H1 (cell line): ENCODE measurements at regions not wholly inside any gene's neighbourhood (a gene's known extent, or its start where the extent isn't known, plus 50 kb on each side); places are given as distances from the start of the nearest gene placed in this dataset.

Source experiments
- BACH1 ChIP-seq: IDR thresholded peaks from 2 replicates; pipeline ENCODE4 v1.6.1; 2012; ENCODE audit warnings: low read length, improper control_type of control experiment
- CEBPB ChIP-seq: IDR thresholded peaks from 2 replicates; pipeline ENCODE4 v1.6.1; 2012; ENCODE audit warnings: low read depth, low read length
- KDM5A ChIP-seq: fragments of 200-600 bp; IDR thresholded peaks from 2 replicates; pipeline ENCODE4 v1.7.1; 2012; ENCODE audit warnings: mild to moderate bottlenecking, low read length, inconsistent platforms, mixed read lengths
- POLR2AphosphoS5 ChIP-seq: IDR thresholded peaks from 2 replicates; pipeline ENCODE4 v1.6.1; 2011; ENCODE audit warnings: low read depth, low read length
- RAD21 ChIP-seq, 2 experiments: IDR thresholded peaks in 1 of 2; conservative IDR thresholded peaks in 1 of 2; 2 replicates each; pipeline ENCODE4 v1.6.1; 2011; ENCODE audit warnings: low read depth in 2 of 2, low read length in 2 of 2, improper control_type of control experiment in 1 of 2, inconsistent platforms in 1 of 2, mild to moderate bottlenecking in 1 of 2, moderate library complexity in 1 of 2
- TF ChIP-seq, protein P1 (sequence below): fragments of 300-600 bp; sonication (generic); IDR thresholded peaks from 2 replicates; pipeline ENCODE4 v1.7.1; 2012; ENCODE audit warnings: low read length, moderate library complexity, mild to moderate bottlenecking, inconsistent platforms; ENCODE audit not compliant: insufficient replicate concordance

DNA sequence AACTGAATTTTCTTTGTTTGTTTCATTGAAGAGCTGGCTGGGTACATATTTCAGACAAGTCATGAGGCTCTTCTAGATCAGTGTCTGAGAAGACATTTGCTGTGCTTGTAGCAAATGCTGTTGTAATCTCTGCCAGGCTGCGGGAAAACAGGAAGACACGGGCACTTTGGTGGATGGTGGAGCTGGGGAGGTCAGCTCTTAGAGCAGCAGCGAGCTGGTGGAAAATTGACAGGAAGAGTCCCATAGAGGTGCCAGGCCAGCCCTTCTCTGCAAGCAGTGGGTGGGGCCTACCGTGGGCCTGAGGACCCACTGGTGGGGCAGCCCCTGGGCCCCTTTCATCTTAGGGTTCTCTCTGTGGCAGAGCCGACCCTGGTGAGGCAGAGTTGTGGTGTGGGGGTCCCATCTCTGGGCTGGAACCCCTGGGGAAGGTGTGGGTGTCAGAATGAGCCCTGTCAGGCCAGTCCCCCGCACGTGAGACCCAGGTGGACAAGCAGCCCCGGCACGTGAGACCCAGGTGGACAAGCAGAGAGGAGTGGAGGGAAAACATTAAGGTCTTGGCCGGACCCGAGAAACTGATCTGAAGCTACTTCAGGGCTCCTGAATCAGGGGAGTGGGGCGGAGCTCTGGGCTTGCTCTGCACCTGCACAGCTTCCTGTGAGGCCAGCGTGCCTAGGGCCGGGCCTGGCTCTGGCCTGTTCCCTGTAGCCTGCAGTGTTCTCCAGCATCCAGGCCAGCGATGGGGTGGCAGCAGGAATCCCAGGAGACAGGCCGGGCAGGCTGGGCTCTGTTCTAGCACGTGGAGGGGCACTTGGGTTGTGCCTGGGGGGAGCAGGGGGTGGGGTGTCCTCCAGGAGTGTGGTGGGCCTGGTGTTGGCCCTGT is 273.5 kb upstream of the HDAC4 start (continued):
- no peak for TF ChIP-seq KDM5A
- no peak for TF ChIP-seq BACH1
- TF ChIP-seq RAD21 (IDR thresholded peaks at IDR 0.05 in 1 of 2, conservative IDR thresholded peaks at IDR 0.05 in 1 of 2; ENCODE audit: low read depth in 2 of 2, low read length in 2 of 2) = no peak
- TF ChIP-seq, protein P1, sequence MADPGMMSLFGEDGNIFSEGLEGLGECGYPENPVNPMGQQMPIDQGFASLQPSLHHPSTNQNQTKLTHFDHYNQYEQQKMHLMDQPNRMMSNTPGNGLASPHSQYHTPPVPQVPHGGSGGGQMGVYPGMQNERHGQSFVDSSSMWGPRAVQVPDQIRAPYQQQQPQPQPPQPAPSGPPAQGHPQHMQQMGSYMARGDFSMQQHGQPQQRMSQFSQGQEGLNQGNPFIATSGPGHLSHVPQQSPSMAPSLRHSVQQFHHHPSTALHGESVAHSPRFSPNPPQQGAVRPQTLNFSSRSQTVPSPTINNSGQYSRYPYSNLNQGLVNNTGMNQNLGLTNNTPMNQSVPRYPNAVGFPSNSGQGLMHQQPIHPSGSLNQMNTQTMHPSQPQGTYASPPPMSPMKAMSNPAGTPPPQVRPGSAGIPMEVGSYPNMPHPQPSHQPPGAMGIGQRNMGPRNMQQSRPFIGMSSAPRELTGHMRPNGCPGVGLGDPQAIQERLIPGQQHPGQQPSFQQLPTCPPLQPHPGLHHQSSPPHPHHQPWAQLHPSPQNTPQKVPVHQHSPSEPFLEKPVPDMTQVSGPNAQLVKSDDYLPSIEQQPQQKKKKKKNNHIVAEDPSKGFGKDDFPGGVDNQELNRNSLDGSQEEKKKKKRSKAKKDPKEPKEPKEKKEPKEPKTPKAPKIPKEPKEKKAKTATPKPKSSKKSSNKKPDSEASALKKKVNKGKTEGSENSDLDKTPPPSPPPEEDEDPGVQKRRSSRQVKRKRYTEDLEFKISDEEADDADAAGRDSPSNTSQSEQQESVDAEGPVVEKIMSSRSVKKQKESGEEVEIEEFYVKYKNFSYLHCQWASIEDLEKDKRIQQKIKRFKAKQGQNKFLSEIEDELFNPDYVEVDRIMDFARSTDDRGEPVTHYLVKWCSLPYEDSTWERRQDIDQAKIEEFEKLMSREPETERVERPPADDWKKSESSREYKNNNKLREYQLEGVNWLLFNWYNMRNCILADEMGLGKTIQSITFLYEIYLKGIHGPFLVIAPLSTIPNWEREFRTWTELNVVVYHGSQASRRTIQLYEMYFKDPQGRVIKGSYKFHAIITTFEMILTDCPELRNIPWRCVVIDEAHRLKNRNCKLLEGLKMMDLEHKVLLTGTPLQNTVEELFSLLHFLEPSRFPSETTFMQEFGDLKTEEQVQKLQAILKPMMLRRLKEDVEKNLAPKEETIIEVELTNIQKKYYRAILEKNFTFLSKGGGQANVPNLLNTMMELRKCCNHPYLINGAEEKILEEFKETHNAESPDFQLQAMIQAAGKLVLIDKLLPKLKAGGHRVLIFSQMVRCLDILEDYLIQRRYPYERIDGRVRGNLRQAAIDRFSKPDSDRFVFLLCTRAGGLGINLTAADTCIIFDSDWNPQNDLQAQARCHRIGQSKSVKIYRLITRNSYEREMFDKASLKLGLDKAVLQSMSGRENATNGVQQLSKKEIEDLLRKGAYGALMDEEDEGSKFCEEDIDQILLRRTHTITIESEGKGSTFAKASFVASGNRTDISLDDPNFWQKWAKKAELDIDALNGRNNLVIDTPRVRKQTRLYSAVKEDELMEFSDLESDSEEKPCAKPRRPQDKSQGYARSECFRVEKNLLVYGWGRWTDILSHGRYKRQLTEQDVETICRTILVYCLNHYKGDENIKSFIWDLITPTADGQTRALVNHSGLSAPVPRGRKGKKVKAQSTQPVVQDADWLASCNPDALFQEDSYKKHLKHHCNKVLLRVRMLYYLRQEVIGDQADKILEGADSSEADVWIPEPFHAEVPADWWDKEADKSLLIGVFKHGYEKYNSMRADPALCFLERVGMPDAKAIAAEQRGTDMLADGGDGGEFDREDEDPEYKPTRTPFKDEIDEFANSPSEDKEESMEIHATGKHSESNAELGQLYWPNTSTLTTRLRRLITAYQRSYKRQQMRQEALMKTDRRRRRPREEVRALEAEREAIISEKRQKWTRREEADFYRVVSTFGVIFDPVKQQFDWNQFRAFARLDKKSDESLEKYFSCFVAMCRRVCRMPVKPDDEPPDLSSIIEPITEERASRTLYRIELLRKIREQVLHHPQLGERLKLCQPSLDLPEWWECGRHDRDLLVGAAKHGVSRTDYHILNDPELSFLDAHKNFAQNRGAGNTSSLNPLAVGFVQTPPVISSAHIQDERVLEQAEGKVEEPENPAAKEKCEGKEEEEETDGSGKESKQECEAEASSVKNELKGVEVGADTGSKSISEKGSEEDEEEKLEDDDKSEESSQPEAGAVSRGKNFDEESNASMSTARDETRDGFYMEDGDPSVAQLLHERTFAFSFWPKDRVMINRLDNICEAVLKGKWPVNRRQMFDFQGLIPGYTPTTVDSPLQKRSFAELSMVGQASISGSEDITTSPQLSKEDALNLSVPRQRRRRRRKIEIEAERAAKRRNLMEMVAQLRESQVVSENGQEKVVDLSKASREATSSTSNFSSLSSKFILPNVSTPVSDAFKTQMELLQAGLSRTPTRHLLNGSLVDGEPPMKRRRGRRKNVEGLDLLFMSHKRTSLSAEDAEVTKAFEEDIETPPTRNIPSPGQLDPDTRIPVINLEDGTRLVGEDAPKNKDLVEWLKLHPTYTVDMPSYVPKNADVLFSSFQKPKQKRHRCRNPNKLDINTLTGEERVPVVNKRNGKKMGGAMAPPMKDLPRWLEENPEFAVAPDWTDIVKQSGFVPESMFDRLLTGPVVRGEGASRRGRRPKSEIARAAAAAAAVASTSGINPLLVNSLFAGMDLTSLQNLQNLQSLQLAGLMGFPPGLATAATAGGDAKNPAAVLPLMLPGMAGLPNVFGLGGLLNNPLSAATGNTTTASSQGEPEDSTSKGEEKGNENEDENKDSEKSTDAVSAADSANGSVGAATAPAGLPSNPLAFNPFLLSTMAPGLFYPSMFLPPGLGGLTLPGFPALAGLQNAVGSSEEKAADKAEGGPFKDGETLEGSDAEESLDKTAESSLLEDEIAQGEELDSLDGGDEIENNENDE = no peak
- no peak for TF ChIP-seq POLR2AphosphoS5
- TF ChIP-seq CEBPB = no peak
- TF ChIP-seq, all 59 proteins: peak for 0
